IPS-18c (cell line): ENCODE measurements at regions not wholly inside any gene's neighbourhood (a gene's known extent, or its start where the extent isn't known, plus 50 kb on each side); places are given as distances from the start of the nearest gene placed in this dataset.

Experiments
- H3K4me3 ChIP-seq: 2 replicates; pipeline ENCODE4 v1.7.0; 2013; ENCODE audit warnings: low read depth, mild to moderate bottlenecking, low read length, moderate library complexity; ENCODE audit not compliant: insufficient read depth
- H3K9me3 ChIP-seq: one replicate; pipeline ENCODE4 v1.6.1; 2013; ENCODE audit warnings: mild to moderate bottlenecking, low read length, moderate library complexity; ENCODE audit not compliant: control insufficient read depth, insufficient read depth

GRCh38 chr12:13573698-13574321 is 377.3 kb downstream of the EMP1 start:
- no peak overlapping the region for H3K4me3 ChIP-seq
- no peaks in the 10 kb centered on the region for H3K9me3 ChIP-seq

- H3K9me3 ChIP-seq, result no peaks in the 10 kb centered on the region
- H3K4me3 ChIP-seq, result no peak overlapping the region
Measured at GRCh38 chr12:13571035-13571434, 374.5 kb downstream of the EMP1 start.

- no peak overlapping the region for H3K4me3 ChIP-seq
- H3K9me3 ChIP-seq, result no peaks in the 10 kb centered on the region
Measured at GRCh38 chr12:13570005-13570694, 373.6 kb downstream of the EMP1 start.

- H3K4me3 ChIP-seq, result no peak overlapping the region
- H3K9me3 ChIP-seq, result no peaks in the 10 kb centered on the region
Measured at GRCh38 chr12:13566292-13566691, 369.8 kb downstream of the EMP1 start.

- no peak overlapping the region for H3K4me3 ChIP-seq
- H3K9me3 ChIP-seq, result no peaks in the 10 kb centered on the region
Measured at GRCh38 chr12:13564266-13564810, 367.8 kb downstream of the EMP1 start.

GRCh38 chr12:13563743-13564125 is 367.2 kb downstream of the EMP1 start:
- no peak overlapping the region for H3K4me3 ChIP-seq

GRCh38 chr12:13562915-13563742 is 366.6 kb downstream of the EMP1 start:
- H3K4me3 ChIP-seq, result no peak overlapping the region
- no peaks in the 10 kb centered on the region for H3K9me3 ChIP-seq

More at GRCh38 chr12:13563743-13564125, 367.2 kb downstream of the EMP1 start:
- no peaks in the 10 kb centered on the region for H3K9me3 ChIP-seq

GRCh38 chr12:13561923-13562322 is 365.4 kb downstream of the EMP1 start:
- Histone ChIP-seq H3K4me3 (no peak overlapping the region), H3K9me3 (no peaks in the 10 kb centered on the region)

- Histone ChIP-seq H3K9me3 (no peaks in the 10 kb centered on the region), H3K4me3 (no peak overlapping the region)
Measured at GRCh38 chr12:13559318-13559978, 362.9 kb downstream of the EMP1 start.

GRCh38 chr12:13552830-13553229 is 356.3 kb downstream of the EMP1 start:
- Histone ChIP-seq H3K9me3 (peaks cover 2% of the 10 kb centered on the region), H3K4me3 (no peak overlapping the region)

- no peak overlapping the region for H3K4me3 ChIP-seq
Measured at GRCh38 chr12:13547283-13547682, 350.8 kb downstream of the EMP1 start.

GRCh38 chr12:13546231-13546630 is 349.7 kb downstream of the EMP1 start:
- H3K9me3 ChIP-seq, result peaks cover 2% of the 10 kb centered on the region

More at GRCh38 chr12:13547283-13547682, 350.8 kb downstream of the EMP1 start:
- peaks cover 2% of the 10 kb centered on the region for H3K9me3 ChIP-seq

GRCh38 chr12:13539051-13539450 is 342.5 kb downstream of the EMP1 start:
- H3K9me3 ChIP-seq, result no peaks in the 10 kb centered on the region
- H3K4me3 ChIP-seq, result no peak overlapping the region

More at GRCh38 chr12:13546231-13546630, 349.7 kb downstream of the EMP1 start:
- no peak overlapping the region for H3K4me3 ChIP-seq

GRCh38 chr12:13538136-13538535 is 341.6 kb downstream of the EMP1 start:
- Histone ChIP-seq H3K4me3 (no peak overlapping the region), H3K9me3 (no peaks in the 10 kb centered on the region)

- H3K4me3 ChIP-seq, result no peak overlapping the region
Measured at GRCh38 chr12:13537623-13538022, 341.1 kb downstream of the EMP1 start.

GRCh38 chr12:13536219-13536910 is 339.8 kb downstream of the EMP1 start:
- H3K4me3 ChIP-seq, result no peak overlapping the region
- H3K9me3 ChIP-seq, result no peaks in the 10 kb centered on the region

More at GRCh38 chr12:13537623-13538022, 341.1 kb downstream of the EMP1 start:
- H3K9me3 ChIP-seq, result no peaks in the 10 kb centered on the region
